Panc1 (cell line): ENCODE measurements at regions not wholly inside any gene's neighbourhood (a gene's known extent, or its start where the extent isn't known, plus 50 kb on each side); places are given as distances from the start of the nearest gene placed in this dataset.

Experiments used
- ATAC-seq: fragments of 200-7000 bp; cut with Tn5 transposase; 2 replicates; pipeline ENCODE4 v1.9.1; 2020; ENCODE audit warnings: mild to moderate bottlenecking, moderate library complexity
- BruUV-seq: library from RNA; stranded (reverse); fragments of 400-500 nt; replicated peaks from 2 replicates; lab custom pipeline; 2021; lab: Mats Ljungman, UMichigan
- CTCF ChIA-PET: fragments of 300-600 bp; sonication (Branson Sonifier 250); formaldehyde crosslinking; loops from one replicate; lab custom pipeline; 2022; ENCODE audit warnings: antibody characterized with exemption; lab: Charles Lee
- POLR2A ChIA-PET: fragments of 300-600 bp; sonication (Branson Sonifier 250); formaldehyde crosslinking; loops from one replicate; lab custom pipeline; 2022; ENCODE audit warnings: antibody characterized with exemption; lab: Charles Lee
- DNase-seq: peaks from one replicate; pipeline ENCODE4 v3.0.0-alpha.2; 2010; ENCODE audit warnings: low read depth, low spot score
- H3K27ac ChIP-seq: 2 replicates; pipeline ENCODE4 v1.5.1; 2011; ENCODE audit warnings: mild to moderate bottlenecking, low read length, inconsistent platforms
- H3K27me3 ChIP-seq: fragments of 200-500 bp; sonication (Bioruptor generic); 2 replicates; pipeline ENCODE4 v1.6.0; 2014; ENCODE audit warnings: low read length, inconsistent platforms; ENCODE audit not compliant: control insufficient read depth, insufficient read depth
- H3K36me3 ChIP-seq: fragments of 200-500 bp; sonication (Bioruptor generic); 2 replicates; pipeline ENCODE4 v1.5.1; 2014; ENCODE audit warnings: inconsistent platforms, mild to moderate bottlenecking, low read length, moderate library complexity; ENCODE audit not compliant: control insufficient read depth, insufficient read depth
- H3K4me1 ChIP-seq: 2 replicates; pipeline ENCODE4 v1.5.1; 2011; ENCODE audit warnings: inconsistent platforms, mild to moderate bottlenecking, low read length, moderate library complexity; ENCODE audit not compliant: control insufficient read depth, insufficient read depth
- H3K4me3 ChIP-seq, 2 experiments: 2 replicates each; pipeline ENCODE4 v1.5.1; 2011 to 2012; ENCODE audit warnings: low read depth in 2 of 2, low read length in 2 of 2, mild to moderate bottlenecking in 2 of 2, inconsistent platforms in 1 of 2, moderate library complexity in 1 of 2
- H3K9me3 ChIP-seq: fragments of 200-500 bp; sonication (Bioruptor generic); 2 replicates; pipeline ENCODE4 v1.5.1; 2014; ENCODE audit warnings: low read depth, mild to moderate bottlenecking, inconsistent platforms, low read length, moderate library complexity; ENCODE audit not compliant: control insufficient read depth, insufficient read depth
- POLR2AphosphoS5 ChIP-seq: IDR thresholded peaks from 2 replicates; pipeline ENCODE4 v1.6.1; 2012; ENCODE audit warnings: mild to moderate bottlenecking, low read depth, low read length, moderate library complexity
- SIN3A ChIP-seq: IDR thresholded peaks from 2 replicates; pipeline ENCODE4 v1.6.1; 2012; ENCODE audit warnings: low read depth, mild to moderate bottlenecking, low read length, moderate library complexity, borderline replicate concordance; ENCODE audit not compliant: insufficient read depth
- TCF7L2 ChIP-seq: IDR thresholded peaks from 2 replicates; pipeline ENCODE4 v1.6.1; 2011; ENCODE audit warnings: mild to moderate bottlenecking, low read depth, low read length, inconsistent platforms
- in situ Hi-C: cut with HindIII; loops from 2 replicates; pipeline ENCODE4 v1.10.0; 2016; ENCODE audit warnings: low sequenced_read_pairs, low pct_unique_long_range_greater_than_20kb
- intact Hi-C: fragments of 100-400 bp; cut with micrococcal nuclease; formaldehyde crosslinking; loops from one replicate; pipeline ENCODE4 v1.10.0; 2022; ENCODE audit not compliant: unreplicated experiment
- TF ChIP-seq, protein P1 (sequence below): fragments of 450-650 bp; IDR thresholded peaks from 2 replicates; pipeline ENCODE4 v1.5.1; 2017; ENCODE audit warnings: mild to moderate bottlenecking
- TF ChIP-seq, protein P2 (sequence below), 2 experiments: IDR thresholded peaks; 2 replicates each; pipeline ENCODE4 v1.6.1; 2011 to 2012; ENCODE audit warnings: low read depth in 2 of 2, control low read depth in 1 of 2, low read length in 1 of 2, mild to moderate bottlenecking in 1 of 2, moderate library complexity in 1 of 2; ENCODE audit not compliant: insufficient read depth in 1 of 2

- TF ChIP-seq, protein P1, sequence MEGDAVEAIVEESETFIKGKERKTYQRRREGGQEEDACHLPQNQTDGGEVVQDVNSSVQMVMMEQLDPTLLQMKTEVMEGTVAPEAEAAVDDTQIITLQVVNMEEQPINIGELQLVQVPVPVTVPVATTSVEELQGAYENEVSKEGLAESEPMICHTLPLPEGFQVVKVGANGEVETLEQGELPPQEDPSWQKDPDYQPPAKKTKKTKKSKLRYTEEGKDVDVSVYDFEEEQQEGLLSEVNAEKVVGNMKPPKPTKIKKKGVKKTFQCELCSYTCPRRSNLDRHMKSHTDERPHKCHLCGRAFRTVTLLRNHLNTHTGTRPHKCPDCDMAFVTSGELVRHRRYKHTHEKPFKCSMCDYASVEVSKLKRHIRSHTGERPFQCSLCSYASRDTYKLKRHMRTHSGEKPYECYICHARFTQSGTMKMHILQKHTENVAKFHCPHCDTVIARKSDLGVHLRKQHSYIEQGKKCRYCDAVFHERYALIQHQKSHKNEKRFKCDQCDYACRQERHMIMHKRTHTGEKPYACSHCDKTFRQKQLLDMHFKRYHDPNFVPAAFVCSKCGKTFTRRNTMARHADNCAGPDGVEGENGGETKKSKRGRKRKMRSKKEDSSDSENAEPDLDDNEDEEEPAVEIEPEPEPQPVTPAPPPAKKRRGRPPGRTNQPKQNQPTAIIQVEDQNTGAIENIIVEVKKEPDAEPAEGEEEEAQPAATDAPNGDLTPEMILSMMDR = no peak
- TF ChIP-seq, protein P2, sequence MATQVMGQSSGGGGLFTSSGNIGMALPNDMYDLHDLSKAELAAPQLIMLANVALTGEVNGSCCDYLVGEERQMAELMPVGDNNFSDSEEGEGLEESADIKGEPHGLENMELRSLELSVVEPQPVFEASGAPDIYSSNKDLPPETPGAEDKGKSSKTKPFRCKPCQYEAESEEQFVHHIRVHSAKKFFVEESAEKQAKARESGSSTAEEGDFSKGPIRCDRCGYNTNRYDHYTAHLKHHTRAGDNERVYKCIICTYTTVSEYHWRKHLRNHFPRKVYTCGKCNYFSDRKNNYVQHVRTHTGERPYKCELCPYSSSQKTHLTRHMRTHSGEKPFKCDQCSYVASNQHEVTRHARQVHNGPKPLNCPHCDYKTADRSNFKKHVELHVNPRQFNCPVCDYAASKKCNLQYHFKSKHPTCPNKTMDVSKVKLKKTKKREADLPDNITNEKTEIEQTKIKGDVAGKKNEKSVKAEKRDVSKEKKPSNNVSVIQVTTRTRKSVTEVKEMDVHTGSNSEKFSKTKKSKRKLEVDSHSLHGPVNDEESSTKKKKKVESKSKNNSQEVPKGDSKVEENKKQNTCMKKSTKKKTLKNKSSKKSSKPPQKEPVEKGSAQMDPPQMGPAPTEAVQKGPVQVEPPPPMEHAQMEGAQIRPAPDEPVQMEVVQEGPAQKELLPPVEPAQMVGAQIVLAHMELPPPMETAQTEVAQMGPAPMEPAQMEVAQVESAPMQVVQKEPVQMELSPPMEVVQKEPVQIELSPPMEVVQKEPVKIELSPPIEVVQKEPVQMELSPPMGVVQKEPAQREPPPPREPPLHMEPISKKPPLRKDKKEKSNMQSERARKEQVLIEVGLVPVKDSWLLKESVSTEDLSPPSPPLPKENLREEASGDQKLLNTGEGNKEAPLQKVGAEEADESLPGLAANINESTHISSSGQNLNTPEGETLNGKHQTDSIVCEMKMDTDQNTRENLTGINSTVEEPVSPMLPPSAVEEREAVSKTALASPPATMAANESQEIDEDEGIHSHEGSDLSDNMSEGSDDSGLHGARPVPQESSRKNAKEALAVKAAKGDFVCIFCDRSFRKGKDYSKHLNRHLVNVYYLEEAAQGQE (IDR thresholded peaks at IDR 0.05; ENCODE audit: insufficient read depth in 1 of 2, low read depth in 2 of 2, low read length in 1 of 2) = no peak
- no peak for TF ChIP-seq POLR2AphosphoS5
- no peak for TF ChIP-seq SIN3A
- no peak for TF ChIP-seq TCF7L2
- no peak overlapping the region for H3K27ac ChIP-seq
- no peaks in the 10 kb centered on the region for H3K9me3 ChIP-seq
- ATAC-seq (no peak), DNase-seq (no peak)
- in situ Hi-C loops = no loop called here
- no peaks in the 10 kb centered on the region for H3K36me3 ChIP-seq
- intact Hi-C loops = loop anchor here (10.0 kb wide), 1 partner anchor 69 kb away; no protein-coding TSS in a partner anchor
- no peaks in the 10 kb centered on the region for H3K27me3 ChIP-seq
- BruUV-seq = no TSS peak
- CTCF ChIA-PET = no interaction called here
- 0 out of 2 replicates have a peak, but pooled peaks cover 2% of the 10 kb centered on the region for H3K4me1 ChIP-seq
- POLR2A ChIA-PET = no interaction called here
- no peak overlapping the region for H3K4me3 ChIP-seq
Observed at GRCh38 chr12:46945591-46945990, 119.8 kb upstream of the SLC38A4 start.

GRCh38 chr12:46946137-46946536 lies 120.3 kb upstream of the SLC38A4 start:
- TF ChIP-seq, protein P1 = no peak
- POLR2A ChIA-PET = no interaction called here
- Histone ChIP-seq H3K27me3 (no peaks in the 10 kb centered on the region), H3K4me1 (0 out of 2 replicates have a peak, but pooled peaks cover 2% of the 10 kb centered on the region), H3K36me3 (no peaks in the 10 kb centered on the region), H3K4me3 (no peak overlapping the region), H3K9me3 (no peaks in the 10 kb centered on the region), H3K27ac (no peak overlapping the region)
- in situ Hi-C loops = no loop called here
- intact Hi-C loops = loop anchor here (10.0 kb wide), 1 partner anchor 69 kb away; no protein-coding TSS in a partner anchor
- DNase-seq = no peak
- no peak for ATAC-seq
- no TSS peak for BruUV-seq
- CTCF ChIA-PET = no interaction called here
